ENCODE measurements at regions not wholly inside any gene's neighbourhood (a gene's known extent, or its start where the extent isn't known, plus 50 kb on each side); places are given as distances from the start of the nearest gene placed in this dataset.

GRCh38 chr5:33146881-33147280 lies 293.9 kb upstream of the TARS1 start:
- H2AFZ ChIP-seq (ENCODE audit: low read depth, low read length), result no peak overlapping the region
- H3K79me2 ChIP-seq (ENCODE audit: control insufficient read depth, insufficient read depth, low read length), result no peaks in the 10 kb centered on the region
- H3K36me3 ChIP-seq (ENCODE audit: control insufficient read depth in 2 of 2, extremely low read depth in 1 of 2, insufficient read depth in 2 of 2, low read length in 2 of 2), result no peaks in the 10 kb centered on the region
- no peak overlapping the region for H3K4me3 ChIP-seq (replicated peaks in 1 of 3; ENCODE audit: insufficient read depth in 1 of 3, low read depth in 1 of 3, low read length in 3 of 3)
- dilution Hi-C loops (cut with MboI; ENCODE audit: extremely low pct_ligation_motif_present, low sequenced_read_pairs) (no loop called here), intact Hi-C loops (cut with micrococcal nuclease) (no loop called here)
- H3K27me3 ChIP-seq (ENCODE audit: control insufficient read depth in 2 of 2, insufficient read depth in 2 of 2, low read length in 2 of 2), result peaks cover 0 to 8% of the 10 kb centered on the region in 2 experiments
- no peak overlapping the region for H3K9ac ChIP-seq (replicated peaks; ENCODE audit: extremely low read depth, insufficient read depth, low read length)
- no peaks in the 10 kb centered on the region for H3K4me1 ChIP-seq (ENCODE audit: control insufficient read depth, extremely low read depth, insufficient read depth, low read length)
- H3K4me2 ChIP-seq (ENCODE audit: insufficient read depth, low read length), result no peak overlapping the region
- ChIA-PET POLR2A (no interaction called here), CTCF (interaction anchor here (0.8 kb wide), 1 partner anchor 153 kb away, joined by 3 read pairs; no protein-coding TSS in a partner anchor)
- H3K27ac ChIP-seq (ENCODE audit: insufficient read depth, low read depth, low read length), result no peak overlapping the region
- TF ChIP-seq MAX (IDR thresholded peaks at IDR 0.05; ENCODE audit: insufficient read depth, insufficient read length), result no peak
- TF ChIP-seq FOS (IDR thresholded peaks at IDR 0.05; ENCODE audit: borderline replicate concordance, insufficient read depth, low read length), result no peak
- TF ChIP-seq POLR2AphosphoS5 (IDR thresholded peaks at IDR 0.05; ENCODE audit: insufficient read depth, low read depth, low read length), result no peak
- no peak for TF ChIP-seq JUN (IDR thresholded peaks at IDR 0.05; ENCODE audit: borderline replicate concordance, insufficient read depth, insufficient read length, low read depth)
- no peak for TF ChIP-seq GATA2 (IDR thresholded peaks at IDR 0.05; ENCODE audit: insufficient read depth, insufficient read length, low read depth, low read length)
- TF ChIP-seq POLR2A (IDR thresholded peaks at IDR 0.05; ENCODE audit: low read depth, low read length), result no peak
- no peak for TF ChIP-seq CTCF (IDR thresholded peaks at IDR 0.05; ENCODE audit: extremely low read depth in 1 of 2, insufficient read depth in 1 of 2, low read depth in 1 of 2, low read length in 2 of 2)
- no peak for TF ChIP-seq EZH2 (IDR thresholded peaks at IDR 0.05; ENCODE audit: borderline replicate concordance, low read depth, low read length, severe bottlenecking)
- TF ChIP-seq MYC (IDR thresholded peaks at IDR 0.05; ENCODE audit: low read depth, low read length), result no peak
- no peak for FAIRE-seq
- no TSS peak for BruUV-seq (replicated peaks)
- no peaks in the 10 kb centered on the region for H4K20me1 ChIP-seq (replicated peaks; ENCODE audit: control insufficient read depth, extremely low read depth, insufficient read depth, low read length)
- no peaks in the 10 kb centered on the region for H3K9me1 ChIP-seq (replicated peaks; ENCODE audit: control insufficient read depth, extremely low read depth, insufficient read depth, low read length)
- DNase-seq (ENCODE audit: low read depth, low spot score), result no peak
- no peaks in the 10 kb centered on the region for H3K9me3 ChIP-seq (replicated peaks; ENCODE audit: control insufficient read depth, insufficient read depth, low read length)

All from endothelial cell of umbilical vein (primary cell).